SU-DHL-6 (cell line): ENCODE measurements at regions not wholly inside any gene's neighbourhood (a gene's known extent, or its start where the extent isn't known, plus 50 kb on each side); places are given as distances from the start of the nearest gene placed in this dataset.

Source experiments
- H2AFZ ChIP-seq: fragments of 200-600 bp; sonication (generic); 2 replicates; pipeline ENCODE4 v1.6.1; 2014; ENCODE audit warnings: low read depth, mild to moderate bottlenecking, moderate library complexity, mixed read lengths, antibody characterized with exemption, low read length; ENCODE audit not compliant: severe bottlenecking
- H3F3A ChIP-seq: fragments of 200-600 bp; shearing (Covaris generic); 2 replicates; pipeline ENCODE4 v1.6.0; 2016; ENCODE audit warnings: antibody characterized with exemption, mild to moderate bottlenecking; ENCODE audit not compliant: insufficient read depth
- H3K27ac ChIP-seq: fragments of 200-600 bp; sonication (generic); 2 replicates; pipeline ENCODE4 v1.5.1; 2016; ENCODE audit warnings: low read depth, mild to moderate bottlenecking, low read length, moderate library complexity, mixed read lengths
- H3K27me3 ChIP-seq: fragments of 200-600 bp; sonication (generic), shearing (Covaris generic); 2 replicates; pipeline ENCODE4 v1.6.0; 2014; ENCODE audit warnings: mild to moderate bottlenecking, low read length
- H3K36me3 ChIP-seq: fragments of 200-600 bp; sonication (generic); 2 replicates; pipeline ENCODE4 v1.6.1; 2014; ENCODE audit warnings: mild to moderate bottlenecking, low read length, mixed read lengths
- H3K4me2 ChIP-seq: fragments of 300-600, 200-600 bp; shearing (Covaris generic), sonication (generic); 2 replicates; pipeline ENCODE4 v1.6.0; 2014; ENCODE audit warnings: low read length, low read depth, mild to moderate bottlenecking; ENCODE audit not compliant: poor library complexity, severe bottlenecking
- H3K4me3 ChIP-seq: fragments of 200-600 bp; sonication (generic); 2 replicates; pipeline ENCODE4 v1.5.1; 2014; ENCODE audit warnings: antibody characterized with exemption, low read length, mild to moderate bottlenecking, mixed read lengths; ENCODE audit not compliant: insufficient read depth, poor library complexity, severe bottlenecking
- H3K79me2 ChIP-seq: fragments of 200-600 bp; sonication (generic); 2 replicates; pipeline ENCODE4 v1.6.1; 2014; ENCODE audit warnings: mild to moderate bottlenecking, low read length, moderate library complexity; ENCODE audit not compliant: insufficient read depth
- H3K9ac ChIP-seq: fragments of 200-600 bp; sonication (generic); 2 replicates; pipeline ENCODE4 v1.7.0; 2014; ENCODE audit warnings: mild to moderate bottlenecking, low read length
- H3K9me2 ChIP-seq: fragments of 200-600 bp; sonication (generic); replicated peaks from 2 replicates; pipeline ENCODE4 v1.6.1; 2014; ENCODE audit warnings: low read length; ENCODE audit not compliant: insufficient read depth
- H3K9me3 ChIP-seq: fragments of 200-600 bp; sonication (generic); 2 replicates; pipeline ENCODE4 v1.6.1; 2014; ENCODE audit warnings: low read length, mixed read lengths; ENCODE audit not compliant: insufficient read depth
- H4K20me1 ChIP-seq: fragments of 200-600 bp; sonication (generic); 2 replicates; pipeline ENCODE4 v1.6.1; 2014; ENCODE audit warnings: low read depth, mild to moderate bottlenecking, antibody characterized with exemption, low read length, moderate library complexity, mixed read lengths
- EZH2phosphoT487 ChIP-seq: fragments of 200-600 bp; sonication (generic), shearing (Covaris generic); conservative IDR thresholded peaks from 2 replicates; pipeline ENCODE4 v1.6.1; 2018; ENCODE audit warnings: mild to moderate bottlenecking, antibody characterized with exemption, low read length, moderate library complexity, mixed read lengths
- TF ChIP-seq, protein P1 (sequence below): fragments of 200-600 bp; sonication (generic); IDR thresholded peaks from one replicate; pipeline ENCODE4 v1.5.1; 2017; ENCODE audit warnings: antibody characterized with exemption, mild to moderate bottlenecking, low read length, moderate library complexity; ENCODE audit not compliant: insufficient read depth, poor library complexity, severe bottlenecking

DNA sequence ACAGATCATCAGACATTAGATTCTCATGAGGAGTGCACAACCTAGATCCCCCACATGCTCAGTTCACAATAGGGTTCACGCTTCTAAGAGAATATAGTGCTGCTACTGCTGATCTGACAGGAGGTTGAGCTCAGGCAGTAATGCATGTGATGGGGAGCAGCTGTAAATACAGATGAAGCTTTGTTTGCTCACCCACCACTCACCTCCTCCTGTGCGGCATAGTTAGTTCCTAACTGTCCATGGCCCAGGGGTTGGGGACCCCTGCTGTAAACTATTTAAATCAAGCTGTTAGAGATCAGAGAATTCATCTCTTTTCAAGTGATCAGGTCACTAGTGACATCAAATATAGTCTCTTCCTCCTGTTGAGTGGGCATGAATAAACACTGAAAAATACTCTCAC, 88.8 kb upstream of the ACVR2A start:
- Histone ChIP-seq H3K9me3 (no peaks in the 10 kb centered on the region), H3K79me2 (no peaks in the 10 kb centered on the region), H3K27ac (no peak overlapping the region), H4K20me1 (no peaks in the 10 kb centered on the region), H3K4me2 (no peak overlapping the region), H2AFZ (no peak overlapping the region), H3K9ac (no peak overlapping the region), H3K27me3 (no peaks in the 10 kb centered on the region), H3K9me2 (no peaks in the 10 kb centered on the region), H3K36me3 (no peaks in the 10 kb centered on the region), H3F3A (no peaks in the 10 kb centered on the region), H3K4me3 (no peak overlapping the region)
- TF ChIP-seq EZH2phosphoT487 = no peak
- TF ChIP-seq, protein P1, sequence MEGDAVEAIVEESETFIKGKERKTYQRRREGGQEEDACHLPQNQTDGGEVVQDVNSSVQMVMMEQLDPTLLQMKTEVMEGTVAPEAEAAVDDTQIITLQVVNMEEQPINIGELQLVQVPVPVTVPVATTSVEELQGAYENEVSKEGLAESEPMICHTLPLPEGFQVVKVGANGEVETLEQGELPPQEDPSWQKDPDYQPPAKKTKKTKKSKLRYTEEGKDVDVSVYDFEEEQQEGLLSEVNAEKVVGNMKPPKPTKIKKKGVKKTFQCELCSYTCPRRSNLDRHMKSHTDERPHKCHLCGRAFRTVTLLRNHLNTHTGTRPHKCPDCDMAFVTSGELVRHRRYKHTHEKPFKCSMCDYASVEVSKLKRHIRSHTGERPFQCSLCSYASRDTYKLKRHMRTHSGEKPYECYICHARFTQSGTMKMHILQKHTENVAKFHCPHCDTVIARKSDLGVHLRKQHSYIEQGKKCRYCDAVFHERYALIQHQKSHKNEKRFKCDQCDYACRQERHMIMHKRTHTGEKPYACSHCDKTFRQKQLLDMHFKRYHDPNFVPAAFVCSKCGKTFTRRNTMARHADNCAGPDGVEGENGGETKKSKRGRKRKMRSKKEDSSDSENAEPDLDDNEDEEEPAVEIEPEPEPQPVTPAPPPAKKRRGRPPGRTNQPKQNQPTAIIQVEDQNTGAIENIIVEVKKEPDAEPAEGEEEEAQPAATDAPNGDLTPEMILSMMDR = no peak

DNA sequence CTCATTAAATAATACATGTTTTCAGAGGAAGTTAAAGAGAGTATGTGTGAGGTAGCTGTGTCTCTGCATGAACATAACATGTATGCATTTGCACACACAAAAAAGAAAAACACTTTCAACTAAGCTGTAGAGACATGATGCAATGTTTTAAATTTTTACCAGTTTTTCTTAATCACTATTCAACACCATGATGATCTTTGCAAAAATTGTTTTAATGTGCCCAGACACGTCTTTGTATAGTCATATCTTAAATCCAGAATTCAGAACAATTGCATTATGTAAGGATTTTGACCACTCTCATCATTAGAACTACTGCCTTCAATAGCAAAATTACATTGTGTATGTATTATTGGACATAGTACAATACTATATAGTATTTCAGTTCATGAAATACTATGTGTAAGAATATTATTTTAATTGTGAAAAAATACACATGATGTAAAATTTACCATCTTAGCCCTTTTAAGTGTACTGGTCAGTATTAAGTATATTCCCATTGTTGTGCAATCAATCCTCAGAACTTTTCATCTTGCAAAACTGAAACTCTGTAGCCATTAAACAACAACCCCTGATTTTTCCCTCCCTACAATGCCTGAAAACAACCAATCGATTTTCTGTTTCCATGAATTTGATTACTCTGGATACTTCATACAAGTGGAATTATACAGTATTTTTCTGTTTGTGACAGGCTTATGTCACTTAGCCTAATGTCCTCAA, 104.5 kb upstream of the ACVR2A start:
- Histone ChIP-seq H3K4me2 (no peak overlapping the region), H3K4me3 (no peak overlapping the region), H3K36me3 (no peaks in the 10 kb centered on the region), H2AFZ (no peak overlapping the region), H3K27me3 (no peaks in the 10 kb centered on the region), H4K20me1 (no peaks in the 10 kb centered on the region), H3K9me3 (no peaks in the 10 kb centered on the region), H3K79me2 (no peaks in the 10 kb centered on the region), H3K9ac (no peak overlapping the region), H3F3A (no peaks in the 10 kb centered on the region), H3K9me2 (no peaks in the 10 kb centered on the region), H3K27ac (no peak overlapping the region)
- TF ChIP-seq EZH2phosphoT487 = no peak
- TF ChIP-seq, protein P1 = no peak

GRCh38 chr2:147739508-147739907, 105.3 kb upstream of the ACVR2A start:
- Histone ChIP-seq H3K9ac (no peak overlapping the region), H3K79me2 (no peaks in the 10 kb centered on the region), H3K27me3 (no peaks in the 10 kb centered on the region), H3K9me2 (no peaks in the 10 kb centered on the region), H3K4me2 (no peak overlapping the region), H3K4me3 (no peak overlapping the region), H4K20me1 (no peaks in the 10 kb centered on the region), H3K36me3 (no peaks in the 10 kb centered on the region), H2AFZ (no peak overlapping the region), H3F3A (no peaks in the 10 kb centered on the region), H3K9me3 (no peaks in the 10 kb centered on the region), H3K27ac (no peak overlapping the region)
- no peak for TF ChIP-seq EZH2phosphoT487
- TF ChIP-seq, protein P1 = no peak
